ENCODE measurements at regions not wholly inside any gene's neighbourhood (a gene's known extent, or its start where the extent isn't known, plus 50 kb on each side); places are given as distances from the start of the nearest gene placed in this dataset.

GRCh38 chr12:17695495-17695894 lies 394.5 kb downstream of the RERGL start:
- no peak overlapping the region for H3K4me3 ChIP-seq
- in situ Hi-C loops (cut with MboI; ENCODE audit: low sequenced_read_pairs in 4 of 4) (no loop called here), intact Hi-C loops (cut with DNase I; ENCODE audit: low total_unique reads) (no loop called here)
- no peak overlapping the region for H3K27ac ChIP-seq
- H3K36me3 ChIP-seq: no peaks in the 10 kb centered on the region
- H3K4me1 ChIP-seq: no peaks in the 10 kb centered on the region
- DNase-seq (no peak), ATAC-seq (no peak)
- H3K27me3 ChIP-seq: no peaks in the 10 kb centered on the region
- no peaks in the 10 kb centered on the region for H3K9me3 ChIP-seq
- TF ChIP-seq POLR2A (IDR thresholded peaks at IDR 0.05) (no peak), CTCF (IDR thresholded peaks at IDR 0.05 in 4 of 5, conservative IDR thresholded peaks at IDR 0.05 in 1 of 5) (no peak)

GRCh38 chr12:17691369-17691768 lies 398.6 kb downstream of the RERGL start:
- H3K27ac ChIP-seq: no peak overlapping the region
- ATAC-seq: no peak
- no peak for DNase-seq
- no peaks in the 10 kb centered on the region for H3K27me3 ChIP-seq
- no peaks in the 10 kb centered on the region for H3K36me3 ChIP-seq
- TF ChIP-seq POLR2A (IDR thresholded peaks at IDR 0.05) (no peak), CTCF (IDR thresholded peaks at IDR 0.05 in 4 of 5, conservative IDR thresholded peaks at IDR 0.05 in 1 of 5) (no peak)
- in situ Hi-C loops (cut with MboI; ENCODE audit: low sequenced_read_pairs in 4 of 4) (no loop called here), intact Hi-C loops (cut with DNase I; ENCODE audit: low total_unique reads) (no loop called here)
- H3K4me3 ChIP-seq: no peak overlapping the region
- no peaks in the 10 kb centered on the region for H3K4me1 ChIP-seq
- H3K9me3 ChIP-seq: no peaks in the 10 kb centered on the region

GRCh38 chr12:17680220-17680619 lies 409.8 kb downstream of the RERGL start:
- no peak overlapping the region for H3K4me3 ChIP-seq
- TF ChIP-seq POLR2A (IDR thresholded peaks at IDR 0.05): no peak
- no peak for TF ChIP-seq CTCF (IDR thresholded peaks at IDR 0.05 in 4 of 5, conservative IDR thresholded peaks at IDR 0.05 in 1 of 5)
- intact Hi-C loops (cut with DNase I; ENCODE audit: low total_unique reads) (no loop called here), in situ Hi-C loops (cut with MboI; ENCODE audit: low sequenced_read_pairs in 4 of 4) (no loop called here)
- DNase-seq (no peak), ATAC-seq (no peak)
- H3K27ac ChIP-seq: no peak overlapping the region
- H3K9me3 ChIP-seq: no peaks in the 10 kb centered on the region
- no peaks in the 10 kb centered on the region for H3K27me3 ChIP-seq
- H3K36me3 ChIP-seq: no peaks in the 10 kb centered on the region
- no peaks in the 10 kb centered on the region for H3K4me1 ChIP-seq

- Histone ChIP-seq H3K36me3 (no peaks in the 10 kb centered on the region), H3K27me3 (no peaks in the 10 kb centered on the region), H3K27ac (no peak overlapping the region), H3K4me3 (no peak overlapping the region), H3K4me1 (no peaks in the 10 kb centered on the region), H3K9me3 (no peaks in the 10 kb centered on the region)
- in situ Hi-C loops (cut with MboI; ENCODE audit: low sequenced_read_pairs in 4 of 4) (no loop called here), intact Hi-C loops (cut with DNase I; ENCODE audit: low total_unique reads) (no loop called here)
- ATAC-seq (no peak), DNase-seq (no peak)
- no peak for TF ChIP-seq CTCF (IDR thresholded peaks at IDR 0.05 in 4 of 5, conservative IDR thresholded peaks at IDR 0.05 in 1 of 5)
- TF ChIP-seq POLR2A (IDR thresholded peaks at IDR 0.05): no peak
These were observed 423.2 kb downstream of the RERGL start for GRCh38 chr12:17666641-17667324.

- no peak for TF ChIP-seq CTCF (IDR thresholded peaks at IDR 0.05 in 4 of 5, conservative IDR thresholded peaks at IDR 0.05 in 1 of 5)
- TF ChIP-seq POLR2A (IDR thresholded peaks at IDR 0.05): no peak
- DNase-seq: no peak
- H3K4me1 ChIP-seq: no peaks in the 10 kb centered on the region
These were observed 424.2 kb downstream of the RERGL start for GRCh38 chr12:17665839-17666238.

More at GRCh38 chr12:17665839-17666238, 424.2 kb downstream of the RERGL start:
- intact Hi-C loops (cut with DNase I; ENCODE audit: low total_unique reads) (no loop called here), in situ Hi-C loops (cut with MboI; ENCODE audit: low sequenced_read_pairs in 4 of 4) (no loop called here)
- Histone ChIP-seq H3K27me3 (no peaks in the 10 kb centered on the region), H3K27ac (no peak overlapping the region), H3K36me3 (no peaks in the 10 kb centered on the region), H3K4me3 (no peak overlapping the region), H3K9me3 (no peaks in the 10 kb centered on the region)
- no peak for ATAC-seq
